ENCODE measurements at regions not wholly inside any gene's neighbourhood (a gene's known extent, or its start where the extent isn't known, plus 50 kb on each side); places are given as distances from the start of the nearest gene placed in this dataset.

DNA sequence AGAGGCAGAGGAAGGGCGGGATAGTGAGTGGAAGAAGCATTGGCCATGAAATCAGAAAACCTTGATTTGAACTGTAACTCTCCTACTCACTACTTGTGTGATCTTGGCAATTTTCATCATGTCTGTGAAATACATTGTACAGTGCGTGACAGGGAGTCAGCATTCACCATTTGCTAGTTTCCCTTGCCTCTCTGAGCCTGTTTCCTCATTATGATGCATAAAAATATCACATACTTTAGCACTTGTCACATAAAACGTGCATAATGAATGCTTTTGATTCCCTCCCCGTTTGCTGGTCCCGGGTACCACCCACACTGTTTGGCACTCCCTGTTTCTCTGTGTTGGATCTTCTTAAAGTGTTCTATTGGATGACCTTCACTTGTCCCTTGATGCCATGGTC, 101.1 kb upstream of the FRMD6 start:
- no peak for DNase-seq (ENCODE audit: extremely low spot score)
- ChIA-PET CTCF (no interaction called here), POLR2A (no interaction called here)
- TF ChIP-seq, protein P1, sequence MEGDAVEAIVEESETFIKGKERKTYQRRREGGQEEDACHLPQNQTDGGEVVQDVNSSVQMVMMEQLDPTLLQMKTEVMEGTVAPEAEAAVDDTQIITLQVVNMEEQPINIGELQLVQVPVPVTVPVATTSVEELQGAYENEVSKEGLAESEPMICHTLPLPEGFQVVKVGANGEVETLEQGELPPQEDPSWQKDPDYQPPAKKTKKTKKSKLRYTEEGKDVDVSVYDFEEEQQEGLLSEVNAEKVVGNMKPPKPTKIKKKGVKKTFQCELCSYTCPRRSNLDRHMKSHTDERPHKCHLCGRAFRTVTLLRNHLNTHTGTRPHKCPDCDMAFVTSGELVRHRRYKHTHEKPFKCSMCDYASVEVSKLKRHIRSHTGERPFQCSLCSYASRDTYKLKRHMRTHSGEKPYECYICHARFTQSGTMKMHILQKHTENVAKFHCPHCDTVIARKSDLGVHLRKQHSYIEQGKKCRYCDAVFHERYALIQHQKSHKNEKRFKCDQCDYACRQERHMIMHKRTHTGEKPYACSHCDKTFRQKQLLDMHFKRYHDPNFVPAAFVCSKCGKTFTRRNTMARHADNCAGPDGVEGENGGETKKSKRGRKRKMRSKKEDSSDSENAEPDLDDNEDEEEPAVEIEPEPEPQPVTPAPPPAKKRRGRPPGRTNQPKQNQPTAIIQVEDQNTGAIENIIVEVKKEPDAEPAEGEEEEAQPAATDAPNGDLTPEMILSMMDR (IDR thresholded peaks at IDR 0.05; ENCODE audit: control extremely low read depth, extremely low read depth, low read depth, missing control alignments) = no peak

GRCh38 chr14:51552275-51552674, 99.4 kb upstream of the FRMD6 start:
- no peak for DNase-seq (ENCODE audit: extremely low spot score)
- ChIA-PET CTCF (interaction anchor here (1.7 kb wide), 1 partner anchor 12 kb away, joined by 6 read pairs; no protein-coding TSS in a partner anchor), POLR2A (no interaction called here)
- TF ChIP-seq, protein P1 (IDR thresholded peaks at IDR 0.05; ENCODE audit: control extremely low read depth, extremely low read depth, low read depth, missing control alignments) = no peak

- DNase-seq (ENCODE audit: extremely low spot score) = no peak
- ChIA-PET CTCF (interaction anchor here (0.9 to 1.7 kb wide), 3 partner anchors 11 to 45 kb away, joined by 3 to 6 read pairs (median 3); no protein-coding TSS in a partner anchor), POLR2A (no interaction called here)
- TF ChIP-seq, protein P1 (IDR thresholded peaks at IDR 0.05; ENCODE audit: control extremely low read depth, extremely low read depth, low read depth, missing control alignments) = no peak
These were observed 98.8 kb upstream of the FRMD6 start for GRCh38 chr14:51552768-51553404.

DNA sequence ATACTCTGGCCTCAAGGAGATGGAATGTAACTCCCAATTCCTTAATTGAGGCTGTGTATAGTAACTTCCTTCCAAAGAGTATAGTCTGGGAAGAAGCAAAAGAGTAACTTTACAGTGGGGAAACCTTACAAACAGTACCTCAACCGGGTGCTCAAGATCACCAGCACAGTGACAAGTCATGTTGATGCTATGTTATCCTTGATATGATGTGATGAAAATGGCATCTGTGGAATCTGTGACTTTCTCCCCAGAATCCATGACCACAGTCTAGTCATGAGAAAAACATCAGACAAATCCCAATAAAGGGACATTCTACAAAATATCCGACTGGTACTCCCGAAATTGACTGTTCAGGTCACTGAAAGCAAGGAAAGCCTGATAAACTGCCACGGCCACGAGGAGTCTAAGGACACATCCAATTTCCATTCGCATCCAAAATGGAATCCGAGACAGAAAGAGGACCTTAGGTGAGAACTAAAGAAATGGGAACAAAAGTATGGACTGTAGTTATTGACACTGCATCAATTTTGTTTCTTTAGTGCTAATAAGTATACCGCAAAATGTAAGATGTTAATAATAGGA, 97.3 kb upstream of the FRMD6 start:
- CTCF ChIA-PET = interaction anchor here (0.7 kb wide), 1 partner anchor 68 kb away, joined by 4 read pairs; no protein-coding TSS in a partner anchor
- POLR2A ChIA-PET = no interaction called here
- DNase-seq (ENCODE audit: extremely low spot score) = no peak
- TF ChIP-seq, protein P1 (IDR thresholded peaks at IDR 0.05; ENCODE audit: control extremely low read depth, extremely low read depth, low read depth, missing control alignments) = no peak

- POLR2A ChIA-PET = no interaction called here
- CTCF ChIA-PET = interaction anchor here (0.7 to 1.0 kb wide), 2 partner anchors 22 to 67 kb away, joined by 4 read pairs; no protein-coding TSS in a partner anchor
- DNase-seq (ENCODE audit: extremely low spot score) = no peak
- TF ChIP-seq, protein P1 (IDR thresholded peaks at IDR 0.05; ENCODE audit: control extremely low read depth, extremely low read depth, low read depth, missing control alignments) = no peak
These were observed 96.8 kb upstream of the FRMD6 start for GRCh38 chr14:51554953-51555352.

DNA sequence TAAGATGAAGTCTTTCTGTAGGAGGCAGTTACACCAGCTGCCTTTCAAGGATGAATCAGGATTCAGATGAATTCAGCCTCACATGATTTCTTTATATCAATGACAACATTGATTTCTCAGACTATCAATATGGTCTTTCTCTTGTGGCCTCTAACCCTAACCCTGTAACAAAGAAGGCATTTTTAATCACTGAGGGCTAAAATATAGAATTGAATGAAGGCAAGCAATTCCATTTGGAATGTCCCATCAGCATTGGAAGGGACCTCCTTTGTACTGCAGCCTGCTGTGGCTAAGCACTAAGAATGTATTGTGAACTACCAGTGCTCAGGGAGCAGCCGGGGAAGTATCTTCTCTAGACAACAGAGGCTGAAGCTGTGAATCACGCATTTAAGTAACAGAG, 90.6 kb upstream of the FRMD6 start:
- TF ChIP-seq, protein P1 (IDR thresholded peaks at IDR 0.05; ENCODE audit: control extremely low read depth, extremely low read depth, low read depth, missing control alignments) = no peak
- ChIA-PET CTCF (no interaction called here), POLR2A (no interaction called here)
- no peak for DNase-seq (ENCODE audit: extremely low spot score)
